NCI-H226 (cell line): ENCODE measurements at regions not wholly inside any gene's neighbourhood (a gene's known extent, or its start where the extent isn't known, plus 50 kb on each side); places are given as distances from the start of the nearest gene placed in this dataset.

Experiments
- DNase-seq: peaks from one replicate; pipeline ENCODE4 v3.0.0-alpha.2; 2015

DNA sequence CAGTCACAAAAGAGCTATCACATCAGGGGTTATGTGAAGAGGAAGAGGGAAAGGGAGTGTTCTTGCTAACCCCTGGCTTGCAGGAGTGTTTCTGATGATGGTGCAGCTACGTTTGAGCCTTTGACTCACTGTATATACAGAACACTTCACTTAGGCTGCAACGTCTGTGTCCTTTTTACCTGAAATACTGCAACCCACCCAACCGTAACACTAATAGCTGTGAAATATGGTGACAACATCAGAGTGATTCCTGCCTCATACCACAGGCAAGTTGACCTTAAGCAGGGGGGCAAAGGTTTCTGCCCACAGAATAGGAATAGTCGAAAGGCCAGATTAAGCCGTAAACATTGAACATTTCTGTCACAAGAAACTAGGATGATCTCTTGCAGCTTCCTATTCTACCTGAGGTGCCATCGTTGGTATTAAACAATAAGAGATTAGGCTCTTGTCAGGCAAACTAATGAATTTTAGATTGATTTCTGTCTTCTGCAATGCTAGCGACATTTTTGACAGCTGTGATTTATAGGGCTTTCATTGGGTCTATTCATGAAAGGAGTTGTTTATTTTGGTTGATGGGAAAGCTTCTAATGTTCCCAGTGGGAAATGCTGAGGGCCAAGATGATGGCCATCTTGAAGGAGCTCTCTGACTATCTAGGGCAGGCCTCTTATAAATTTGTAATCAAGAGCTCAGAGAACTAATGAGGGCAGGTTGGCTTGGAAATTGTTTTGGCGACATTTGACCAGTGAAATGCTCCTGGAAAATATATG lies 316.8 kb downstream of the PIK3C3 start:
- no peak for DNase-seq

DNA sequence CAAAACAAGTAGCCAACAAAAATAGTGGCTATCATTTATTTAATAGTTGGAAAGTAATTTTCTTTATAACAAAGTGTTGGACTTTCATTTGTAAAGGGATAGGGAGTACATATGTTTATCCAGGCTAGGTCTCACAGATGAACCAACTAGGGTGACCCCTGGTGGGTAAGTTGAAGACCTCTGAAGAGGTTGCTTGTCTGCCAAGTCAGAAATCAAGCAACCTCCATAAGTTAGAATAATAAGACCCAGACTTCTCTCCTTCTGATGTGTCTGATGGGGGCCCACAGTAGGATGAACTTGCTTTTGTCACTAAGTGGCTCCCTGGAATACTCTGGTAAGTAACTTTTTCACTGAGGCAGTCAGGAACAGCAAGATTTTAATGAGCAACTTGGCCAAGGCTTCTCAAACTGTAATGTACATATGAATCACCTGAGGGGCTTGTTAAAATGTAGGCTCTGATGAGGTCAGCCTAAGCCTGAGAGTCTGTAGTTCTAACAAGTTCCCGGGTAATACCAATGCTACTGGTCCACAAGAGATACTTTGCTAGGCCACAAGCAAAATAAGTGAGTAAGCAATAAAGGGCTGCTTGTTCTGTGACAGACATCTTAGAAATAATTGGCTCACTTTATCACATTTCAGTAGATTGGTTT lies 319.6 kb downstream of the PIK3C3 start:
- peak; percentile 12 for DNase-seq

DNA sequence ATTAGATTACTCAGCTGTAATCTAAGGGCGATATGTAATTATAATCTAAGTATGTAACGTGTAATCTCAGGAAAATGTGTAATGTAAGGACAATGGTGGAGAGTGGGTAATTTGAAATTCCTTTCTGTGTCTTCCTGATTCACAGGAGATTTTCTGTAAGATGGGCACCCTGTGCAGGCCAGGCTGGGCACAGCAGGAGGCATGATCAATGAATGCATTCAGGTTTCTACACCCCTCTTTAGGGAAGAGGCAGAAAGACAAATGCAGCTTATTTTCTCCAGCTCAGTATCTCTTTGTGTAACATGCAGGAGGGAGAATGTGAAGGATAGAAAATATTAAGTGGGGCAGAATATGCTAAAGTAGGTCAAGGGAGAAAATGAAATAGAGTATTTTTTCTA lies 320.1 kb downstream of the PIK3C3 start:
- no peak for DNase-seq

DNA sequence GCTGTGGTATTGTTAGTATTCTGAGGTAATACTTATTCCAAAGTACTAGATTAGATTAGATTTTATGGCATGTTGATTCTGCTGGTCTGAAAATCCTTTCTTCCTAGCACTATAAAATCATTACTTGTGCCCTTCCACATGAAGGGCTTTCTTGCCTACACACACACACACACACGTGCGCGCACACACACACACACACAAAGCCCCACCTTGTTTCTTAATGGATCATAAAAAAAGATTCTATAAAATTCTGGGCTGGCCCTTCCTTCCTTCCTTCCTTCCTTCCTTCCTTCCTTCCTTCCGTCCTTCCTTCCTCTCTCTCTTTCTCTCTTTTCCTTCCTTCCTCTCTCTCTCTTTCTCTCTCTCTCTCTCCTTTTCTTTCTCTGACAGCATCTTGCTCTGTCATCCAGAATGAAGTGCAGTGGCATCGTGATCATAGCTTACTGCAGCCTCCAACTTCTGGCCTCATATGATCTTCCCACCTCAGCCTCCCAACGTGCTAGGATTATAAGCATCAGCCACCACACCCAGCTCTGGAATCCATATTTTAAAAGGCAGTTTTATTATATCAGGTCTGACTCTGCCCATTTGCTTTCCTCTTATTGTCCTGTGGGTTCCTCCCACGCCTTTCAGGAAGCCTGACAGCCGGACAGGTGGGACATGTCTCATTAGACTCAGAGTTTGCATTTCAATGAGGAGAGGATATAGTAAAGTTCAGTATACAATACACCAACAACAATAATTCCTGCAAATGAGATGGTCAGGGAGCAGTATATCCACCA lies 321.1 kb downstream of the PIK3C3 start:
- DNase-seq: no peak

DNA sequence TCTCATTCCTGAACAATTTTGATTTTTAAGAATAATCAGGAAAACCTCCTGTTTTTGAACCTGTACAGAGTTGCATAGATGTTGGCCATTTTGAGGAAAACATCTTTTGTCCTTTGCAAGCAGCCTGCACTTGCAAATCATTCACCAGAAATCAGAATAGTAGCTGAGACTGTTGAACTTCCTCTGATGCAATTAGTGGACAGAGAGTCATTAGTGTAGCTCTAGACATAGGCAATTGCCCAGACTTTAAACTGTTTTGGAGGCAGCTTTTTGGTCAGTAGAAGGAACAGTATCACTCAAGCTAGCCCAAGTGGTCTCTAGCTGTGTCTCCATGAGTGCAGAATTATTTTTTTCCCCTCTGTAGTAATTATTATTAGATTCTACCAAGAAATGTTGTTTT lies 326.1 kb downstream of the PIK3C3 start:
- no peak for DNase-seq

DNA sequence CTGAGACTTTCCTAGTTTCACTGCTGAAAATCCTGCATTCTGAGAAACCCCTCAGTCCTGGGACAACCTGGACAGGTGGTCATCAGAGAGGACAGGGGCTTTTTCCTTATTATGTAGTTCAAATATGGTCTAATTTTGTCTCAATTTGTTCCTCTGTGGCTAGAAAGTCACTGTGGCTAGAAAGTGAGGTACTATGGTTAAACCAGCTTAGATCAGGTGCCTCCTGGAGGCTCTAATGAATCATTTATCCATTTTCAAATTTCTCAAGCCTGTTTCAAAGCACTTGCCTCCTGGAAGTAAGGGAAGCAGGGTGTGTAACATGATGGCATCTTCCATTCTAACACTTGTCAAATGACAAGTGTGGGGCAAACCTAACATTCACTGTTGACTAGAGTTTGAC lies 326.8 kb downstream of the PIK3C3 start:
- DNase-seq: no peak

DNA sequence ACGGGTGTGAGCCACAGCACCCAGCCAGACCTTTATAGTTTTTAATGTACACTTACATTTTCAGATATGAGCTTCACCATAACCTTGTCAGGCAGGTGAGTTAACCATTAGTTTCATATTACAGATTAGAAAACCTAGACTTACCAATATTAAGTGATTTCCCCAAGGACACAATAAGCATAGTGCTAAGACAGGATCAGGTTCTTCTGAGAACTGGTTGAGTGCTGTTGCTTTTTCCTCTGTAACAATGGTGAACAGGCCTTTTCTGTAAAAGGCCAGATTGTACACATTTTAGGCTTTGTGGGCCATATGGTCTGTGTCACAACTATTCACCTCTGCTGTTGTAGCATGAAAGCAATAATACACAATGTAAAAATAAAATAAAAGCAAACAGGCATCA lies 332.0 kb downstream of the PIK3C3 start:
- DNase-seq: no peak

DNA sequence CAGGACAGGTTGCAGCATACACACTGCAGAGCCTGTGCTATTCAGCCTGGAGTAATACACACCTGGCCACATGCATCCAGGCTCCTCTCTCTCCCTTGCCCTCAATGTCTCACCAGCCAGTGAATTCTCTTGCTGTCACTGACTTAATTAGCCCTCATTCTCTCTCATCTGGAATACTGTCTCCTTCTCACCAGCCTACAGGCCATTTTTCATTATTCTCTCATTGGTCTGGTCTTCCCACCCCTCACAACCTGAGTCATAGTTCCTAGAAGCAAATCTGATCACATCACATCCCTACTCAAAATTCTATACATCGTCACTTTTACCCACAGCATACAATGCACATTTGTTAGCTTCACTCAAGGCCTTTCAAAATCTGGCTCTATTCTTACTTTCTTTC lies 333.1 kb downstream of the PIK3C3 start:
- DNase-seq: no peak

DNA sequence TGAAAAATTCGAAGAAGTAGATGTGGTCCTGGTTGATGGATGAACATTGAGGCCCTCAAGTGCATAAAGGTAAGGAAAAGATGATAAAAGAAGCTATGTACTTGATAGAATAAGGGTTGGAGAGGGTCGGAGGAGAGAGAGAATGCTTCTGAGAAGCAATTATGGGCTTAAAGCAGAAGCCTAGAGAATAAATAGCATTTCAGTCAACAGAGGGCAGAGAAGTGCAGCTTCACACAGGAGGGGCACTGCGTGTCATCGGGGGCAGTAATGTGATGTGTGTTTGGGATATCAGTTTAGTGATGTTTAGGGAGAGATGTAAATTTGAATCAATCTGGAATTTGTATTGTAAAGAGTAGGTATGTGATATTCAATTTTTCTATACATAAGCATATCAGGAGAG lies 334.5 kb downstream of the PIK3C3 start:
- no peak for DNase-seq

DNA sequence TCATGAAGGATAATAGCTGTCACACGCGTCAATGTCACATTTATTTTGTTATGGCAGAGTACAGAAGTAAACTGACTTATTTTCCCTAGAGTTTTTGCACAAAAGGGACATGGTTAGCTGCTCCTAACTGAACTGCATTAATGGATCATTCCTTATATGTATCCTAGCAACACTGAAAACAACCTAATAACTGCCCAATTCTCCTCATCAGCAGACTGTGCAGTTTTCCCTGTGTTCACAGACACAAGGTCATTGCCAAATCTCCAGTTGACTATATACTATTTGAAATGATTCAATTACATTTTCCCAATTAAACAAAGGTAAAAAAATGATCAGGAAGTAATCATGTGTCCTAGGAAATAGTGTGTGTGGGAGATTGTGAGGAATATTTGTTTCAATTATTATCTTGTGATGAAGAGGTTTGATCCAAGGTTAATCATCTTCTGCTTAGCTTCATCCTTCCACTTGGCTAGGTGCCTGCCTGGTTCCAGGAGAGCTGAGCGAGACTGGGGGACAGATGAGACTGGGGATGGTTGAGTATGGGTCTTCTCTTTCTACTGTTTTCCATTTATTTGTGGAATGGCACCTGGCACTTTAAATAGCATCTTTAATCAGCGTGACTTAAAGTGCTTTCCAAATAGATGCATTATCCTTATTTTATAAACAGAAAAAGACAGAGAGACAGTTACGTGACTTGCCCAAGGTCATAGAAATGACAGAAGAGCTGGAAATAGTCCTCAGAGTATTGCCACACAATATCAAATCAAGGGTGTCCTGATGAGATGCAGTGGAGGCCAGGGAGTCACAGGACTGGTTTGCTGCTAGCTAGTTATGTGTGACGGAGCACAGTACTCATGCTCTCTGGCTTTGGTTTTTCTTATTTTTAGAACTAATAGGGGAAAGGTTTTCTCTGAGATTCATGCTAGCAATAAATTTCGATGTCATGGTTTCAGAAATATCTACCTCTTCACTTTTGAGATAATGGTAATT lies 335.6 kb downstream of the PIK3C3 start:
- DNase-seq: no peak

DNA sequence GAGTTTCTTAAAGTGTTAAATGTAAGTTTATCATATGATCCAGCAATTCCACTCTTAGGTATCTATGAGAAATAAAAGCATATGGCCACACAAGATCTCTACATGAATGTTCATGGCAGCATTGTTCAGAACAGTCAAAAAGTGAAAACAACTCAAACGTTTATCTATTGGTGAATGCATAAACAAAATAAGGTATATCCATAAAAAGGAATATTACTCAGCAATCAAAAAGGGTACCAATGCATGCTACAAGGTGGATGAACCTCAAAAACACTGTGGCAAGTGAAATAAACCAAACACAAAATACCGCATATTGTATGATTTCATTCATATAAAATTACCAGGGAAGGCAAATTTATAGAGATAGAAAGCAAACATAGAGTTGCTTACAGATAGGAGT lies 337.6 kb downstream of the PIK3C3 start:
- no peak for DNase-seq

DNA sequence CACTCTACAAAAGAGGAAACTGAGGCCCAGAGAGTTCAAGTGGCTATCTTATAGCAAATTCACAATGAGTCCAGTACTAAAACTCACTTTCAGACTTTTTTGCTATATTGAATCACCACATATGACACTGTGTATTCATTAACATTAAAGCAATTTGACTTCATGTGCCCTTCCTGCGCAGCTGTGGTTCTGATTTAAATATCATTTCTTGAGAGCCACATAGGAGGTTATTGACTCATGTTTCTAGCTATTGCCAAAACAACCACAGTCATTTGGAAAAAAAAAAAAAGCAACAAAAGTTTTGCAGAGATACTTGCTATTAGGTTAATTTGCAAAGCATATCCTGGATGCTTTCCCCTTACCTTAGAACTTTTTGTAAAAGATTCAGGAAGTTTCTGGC lies 341.2 kb downstream of the PIK3C3 start:
- no peak for DNase-seq

DNA sequence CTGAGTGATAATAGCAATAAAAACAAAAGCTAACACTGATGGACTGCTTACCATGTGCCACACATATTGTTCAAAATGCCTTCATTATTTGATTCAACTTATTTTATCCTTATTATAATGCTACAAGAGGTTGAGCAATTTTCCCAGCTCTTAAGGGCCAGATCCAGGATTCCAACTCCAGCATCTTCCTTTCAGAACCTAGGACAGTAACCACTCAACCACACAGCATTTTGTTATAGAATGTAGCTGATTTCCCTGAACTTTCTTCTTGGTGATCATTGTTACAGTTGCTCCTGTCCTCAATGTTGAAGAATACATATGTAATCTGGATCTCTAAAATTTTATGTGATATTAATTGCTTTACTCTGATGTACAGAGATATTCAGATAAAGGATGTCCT lies 341.7 kb downstream of the PIK3C3 start:
- DNase-seq: no peak

DNA sequence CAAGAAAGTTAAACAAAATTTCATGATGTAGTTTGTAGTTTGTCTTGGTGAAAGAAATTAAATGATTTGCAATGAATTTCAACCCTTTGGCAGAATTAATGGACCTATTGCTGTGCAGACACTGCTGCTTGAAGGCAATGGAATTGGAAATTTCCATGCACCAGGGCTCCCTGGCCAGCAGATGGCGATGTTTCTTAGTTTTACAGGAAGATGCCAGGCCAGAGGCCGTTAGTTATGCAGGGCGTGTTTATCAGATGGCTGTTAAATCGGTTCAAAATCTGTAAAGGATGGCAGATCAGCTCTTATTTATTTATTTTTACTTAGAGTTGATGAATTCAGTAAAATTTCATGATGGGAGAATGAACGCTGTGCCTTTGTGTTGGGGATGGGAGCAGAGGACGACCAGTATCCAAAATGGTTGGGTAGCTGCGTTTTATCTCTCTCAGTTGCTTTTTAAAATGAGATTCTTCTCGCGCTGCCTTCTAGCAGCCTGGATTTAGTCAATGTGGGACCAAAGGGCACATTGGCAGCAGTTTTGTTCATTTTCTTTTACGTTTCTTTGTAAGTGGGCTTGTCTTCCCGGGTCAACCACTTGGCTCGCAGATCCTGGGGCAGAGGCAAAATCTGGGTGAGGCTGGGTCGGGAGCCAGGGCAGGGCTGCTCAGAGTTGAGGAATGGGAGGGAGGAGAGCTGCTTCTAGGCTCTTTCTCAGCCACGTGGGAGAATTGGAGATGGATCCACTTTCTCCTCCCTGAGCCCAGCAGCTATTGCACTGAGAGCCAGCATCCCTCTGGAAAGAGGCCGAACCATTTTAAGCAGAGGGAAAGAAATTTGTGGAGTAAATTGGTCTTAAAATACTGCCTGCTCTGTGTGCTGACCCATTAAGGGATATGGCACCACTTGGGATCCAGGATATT lies 344.0 kb downstream of the PIK3C3 start:
- peak; percentile 16 for DNase-seq

DNA sequence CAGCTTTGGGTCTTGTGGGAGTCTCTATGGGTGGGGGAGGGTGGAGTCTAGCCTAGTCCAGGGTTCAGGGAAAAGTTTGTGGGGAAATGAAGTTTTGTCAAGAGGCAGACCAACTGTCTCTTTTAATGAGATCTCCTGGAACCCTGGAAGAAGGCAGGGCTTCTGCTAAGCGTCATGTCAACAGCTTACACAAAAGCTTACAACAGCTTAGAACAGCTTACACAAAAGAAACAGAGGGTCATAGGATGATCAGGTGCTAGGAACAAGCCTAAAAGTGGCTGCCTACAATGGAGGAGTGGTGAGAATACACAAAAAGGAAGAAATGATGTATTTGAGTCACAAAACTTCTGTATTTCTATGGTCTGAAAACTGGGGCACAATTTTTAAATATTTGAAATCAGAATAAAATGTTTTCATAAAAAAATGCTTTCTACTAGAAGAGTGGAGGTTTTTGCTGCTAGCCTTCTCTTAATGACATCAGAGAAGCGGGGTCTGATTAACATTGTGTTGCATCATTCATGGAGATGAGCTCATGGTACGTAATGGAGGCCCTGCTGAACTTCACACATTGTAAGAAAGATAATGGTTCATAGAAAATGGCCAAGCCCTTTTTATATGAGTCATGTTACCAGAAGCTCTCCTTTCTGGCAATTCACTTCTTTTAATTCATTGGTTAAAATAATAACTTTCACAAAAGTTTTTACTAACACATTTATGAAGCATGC lies 351.0 kb downstream of the PIK3C3 start:
- DNase-seq: peak; percentile 26

DNA sequence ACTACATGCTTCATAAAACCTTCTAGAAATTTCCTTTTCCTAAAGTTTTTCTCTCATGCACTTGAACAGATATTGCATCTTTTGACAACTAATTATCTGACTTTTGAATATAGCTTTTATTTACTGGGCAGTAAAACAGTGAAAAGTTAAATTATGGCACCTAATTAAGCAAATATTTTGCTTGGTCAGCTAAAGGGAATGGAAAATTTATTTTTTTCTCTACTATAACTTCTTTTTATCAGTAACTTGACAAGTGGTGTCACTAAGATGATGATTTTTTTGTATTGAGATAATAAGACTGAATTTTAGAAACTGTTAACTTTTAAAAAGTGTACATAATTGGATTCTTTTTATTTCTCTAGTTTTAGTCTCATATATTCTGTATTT lies 351.6 kb downstream of the PIK3C3 start:
- no peak for DNase-seq

DNA sequence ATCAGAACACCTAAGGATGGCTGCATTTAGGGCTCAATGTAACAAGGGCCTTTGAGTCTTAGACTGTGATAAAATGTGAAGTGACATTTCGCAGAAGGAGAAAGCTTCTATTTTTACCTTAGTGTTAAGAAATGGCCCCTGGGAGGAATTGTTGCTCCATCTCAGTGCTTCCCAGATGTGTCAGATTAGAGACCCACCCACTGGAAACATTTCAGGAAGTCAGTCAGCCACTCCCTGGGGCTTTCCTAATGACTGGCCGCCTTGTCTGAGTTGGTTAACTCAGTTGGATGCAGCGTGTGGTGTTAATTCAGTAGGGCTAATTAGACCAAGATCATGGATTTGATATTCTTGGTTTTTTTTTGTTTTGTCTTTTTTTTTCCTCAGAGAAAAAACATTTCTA lies 355.9 kb downstream of the PIK3C3 start:
- peak; percentile 44 for DNase-seq

DNA sequence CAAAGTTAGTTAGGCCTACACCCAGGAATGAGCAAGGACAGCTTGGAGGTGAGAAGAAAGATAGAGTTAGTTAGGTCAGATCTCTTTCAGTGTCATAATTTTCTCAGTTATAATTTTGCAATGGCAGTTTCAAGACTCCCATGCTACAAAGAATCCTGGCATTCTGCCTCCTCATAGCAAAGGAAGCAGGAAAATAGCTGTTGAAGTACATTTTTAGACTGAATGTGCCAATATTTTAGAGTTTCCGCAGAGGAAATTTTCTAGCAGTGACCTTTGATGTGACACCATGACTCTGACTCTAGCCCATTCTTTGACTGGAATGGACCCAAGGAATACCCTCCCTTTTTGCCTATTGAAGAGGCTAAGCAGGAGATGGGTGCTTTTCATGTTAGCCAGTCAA lies 371.7 kb downstream of the PIK3C3 start:
- DNase-seq: no peak

DNA sequence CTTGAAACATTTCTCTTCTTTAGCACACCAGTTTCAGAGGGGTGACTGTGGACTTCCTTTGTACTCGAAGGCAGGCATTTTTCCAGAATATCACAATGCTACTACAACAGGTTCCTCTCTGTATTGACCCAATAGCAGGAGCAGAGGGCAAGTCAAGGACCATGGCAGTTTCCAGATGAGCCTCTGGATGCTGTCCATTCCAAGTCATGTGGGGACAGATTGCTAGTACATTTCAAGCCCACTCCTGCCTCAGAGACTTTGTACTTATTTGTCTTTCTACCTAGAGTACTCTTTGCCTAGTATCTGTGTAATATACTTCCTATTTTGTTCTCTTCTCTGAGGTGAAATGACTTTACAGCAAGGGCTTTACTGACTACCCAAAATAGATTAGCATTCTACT lies 373.9 kb downstream of the PIK3C3 start:
- no peak for DNase-seq

DNA sequence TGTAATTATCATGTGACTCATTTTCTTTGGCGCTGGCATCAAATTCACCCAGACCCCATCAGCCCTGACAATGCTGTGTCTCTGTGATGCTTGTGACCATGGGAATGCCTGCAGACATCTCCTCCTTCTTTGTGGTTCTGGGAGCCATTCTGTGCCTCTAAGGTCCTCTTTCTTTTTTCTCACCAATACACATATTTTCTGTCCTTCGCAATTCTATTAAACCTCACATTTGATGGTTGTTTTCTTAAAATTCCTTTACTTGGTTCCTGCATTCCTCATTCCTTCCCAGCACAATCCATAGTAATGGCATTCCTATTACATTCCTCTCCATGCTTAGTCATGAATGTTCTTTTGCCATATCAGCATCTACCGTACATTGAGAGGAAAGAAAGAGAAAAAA lies 375.3 kb downstream of the PIK3C3 start:
- no peak for DNase-seq

DNA sequence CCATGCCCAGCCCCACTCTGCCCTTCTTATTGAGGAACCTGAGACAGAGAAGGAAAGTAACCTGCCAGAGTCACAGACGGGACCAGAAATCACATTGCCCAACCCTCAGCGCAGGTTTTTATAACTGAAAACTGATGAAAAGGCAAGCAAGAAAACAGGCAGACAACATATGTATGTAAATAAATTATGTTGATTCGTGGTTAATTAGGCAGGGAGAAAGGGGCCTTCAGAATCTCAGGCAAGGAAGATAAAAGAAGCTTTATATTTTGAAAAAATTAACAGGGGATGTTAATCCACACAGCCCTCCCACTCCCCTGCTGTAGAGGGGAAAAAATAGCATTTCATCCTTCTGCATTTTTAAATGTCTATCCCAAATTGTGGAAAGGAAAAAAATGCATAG lies 378.5 kb downstream of the PIK3C3 start:
- DNase-seq: no peak
